Stomach smooth muscle (tissue), 2 donors: ENCODE measurements at regions not wholly inside any gene's neighbourhood (a gene's known extent, or its start where the extent isn't known, plus 50 kb on each side); places are given as distances from the start of the nearest gene placed in this dataset.

ENCODE experiments used
- H3K27ac ChIP-seq: one replicate; pipeline ENCODE4 v1.7.0; 2013; ENCODE audit warnings: mild to moderate bottlenecking, low read length, inconsistent platforms
- H3K27me3 ChIP-seq, 2 donors: one replicate each; pipeline ENCODE4 v1.7.0; 2013; ENCODE audit warnings: low read length in 2 of 2; ENCODE audit not compliant: insufficient read depth in 2 of 2, control insufficient read depth in 1 of 2
- H3K36me3 ChIP-seq, 2 donors: one replicate each; pipeline ENCODE4 v1.7.0; 2013; ENCODE audit warnings: low read length in 2 of 2; ENCODE audit not compliant: control insufficient read depth in 2 of 2, insufficient read depth in 2 of 2
- H3K4me1 ChIP-seq: one replicate; pipeline ENCODE4 v1.7.0; 2013; ENCODE audit warnings: low read length; ENCODE audit not compliant: control insufficient read depth, insufficient read depth
- H3K4me3 ChIP-seq, 2 donors: one replicate each; pipeline ENCODE4 v1.7.0; 2013; ENCODE audit warnings: low read length in 2 of 2
- H3K9ac ChIP-seq, 2 donors: one replicate each; pipeline ENCODE4 v1.7.0; 2013; ENCODE audit warnings: low read length in 2 of 2, mild to moderate bottlenecking in 1 of 2
- H3K9me3 ChIP-seq, 2 donors: one replicate each; pipeline ENCODE4 v1.7.0; 2013; ENCODE audit warnings: low read length in 2 of 2; ENCODE audit not compliant: control insufficient read depth in 2 of 2
- donor health status: healthy.
- donor health status: Pancreatic carcinoma.

GRCh38 chr11:129611661-129612446 lies 203.8 kb upstream of the TMEM45B start:
- H3K9me3 ChIP-seq: no peaks in the 10 kb centered on the region
- no peaks in the 10 kb centered on the region for H3K4me1 ChIP-seq
- no peak overlapping the region for H3K27ac ChIP-seq
- no peak overlapping the region for H3K4me3 ChIP-seq
- no peak overlapping the region for H3K9ac ChIP-seq
- H3K27me3 ChIP-seq: no peaks in the 10 kb centered on the region
- no peaks in the 10 kb centered on the region for H3K36me3 ChIP-seq

- Histone ChIP-seq H3K4me1 (no peaks in the 10 kb centered on the region), H3K27ac (no peak overlapping the region), H3K36me3 (no peaks in the 10 kb centered on the region), H3K27me3 (peaks cover 0 to 3% of the 10 kb centered on the region in 2 donors), H3K4me3 (no peak overlapping the region), H3K9me3 (no peaks in the 10 kb centered on the region), H3K9ac (no peak overlapping the region)
Measured at GRCh38 chr11:129612447-129612961, 203.1 kb upstream of the TMEM45B start.

GRCh38 chr11:129613071-129613470 lies 202.6 kb upstream of the TMEM45B start:
- H3K9ac ChIP-seq: no peak overlapping the region
- peaks cover 0 to 3% of the 10 kb centered on the region in 2 donors for H3K27me3 ChIP-seq
- no peaks in the 10 kb centered on the region for H3K9me3 ChIP-seq
- H3K4me3 ChIP-seq: no peak overlapping the region
- H3K36me3 ChIP-seq: no peaks in the 10 kb centered on the region
- H3K27ac ChIP-seq: no peak overlapping the region
- no peaks in the 10 kb centered on the region for H3K4me1 ChIP-seq

GRCh38 chr11:129614256-129614944 lies 201.2 kb upstream of the TMEM45B start:
- no peak overlapping the region for H3K27ac ChIP-seq
- H3K36me3 ChIP-seq: no peaks in the 10 kb centered on the region
- H3K27me3 ChIP-seq: peaks cover 0 to 3% of the 10 kb centered on the region in 2 donors
- no peaks in the 10 kb centered on the region for H3K9me3 ChIP-seq
- H3K9ac ChIP-seq: no peak overlapping the region
- H3K4me1 ChIP-seq: no peaks in the 10 kb centered on the region
- H3K4me3 ChIP-seq: no peak overlapping the region

GRCh38 chr11:129618046-129618569 lies 197.5 kb upstream of the TMEM45B start:
- no peak overlapping the region for H3K27ac ChIP-seq

GRCh38 chr11:129620237-129621104 lies 195.2 kb upstream of the TMEM45B start:
- Histone ChIP-seq H3K27me3 (peaks cover 0 to 3% of the 10 kb centered on the region in 2 donors), H3K4me1 (no peaks in the 10 kb centered on the region), H3K9me3 (no peaks in the 10 kb centered on the region), H3K9ac (no peak overlapping the region), H3K27ac (no peak overlapping the region), H3K36me3 (no peaks in the 10 kb centered on the region), H3K4me3 (no peak overlapping the region)

More at GRCh38 chr11:129618046-129618569, 197.5 kb upstream of the TMEM45B start:
- no peaks in the 10 kb centered on the region for H3K9me3 ChIP-seq
- no peaks in the 10 kb centered on the region for H3K36me3 ChIP-seq
- H3K4me3 ChIP-seq: no peak overlapping the region
- H3K27me3 ChIP-seq: peaks cover 0 to 3% of the 10 kb centered on the region in 2 donors
- no peaks in the 10 kb centered on the region for H3K4me1 ChIP-seq
- H3K9ac ChIP-seq: no peak overlapping the region

- H3K9ac ChIP-seq: no peak overlapping the region
- H3K9me3 ChIP-seq: no peaks in the 10 kb centered on the region
- no peaks in the 10 kb centered on the region for H3K27me3 ChIP-seq
- H3K27ac ChIP-seq: no peak overlapping the region
- no peaks in the 10 kb centered on the region for H3K36me3 ChIP-seq
- no peaks in the 10 kb centered on the region for H3K4me1 ChIP-seq
- no peak overlapping the region for H3K4me3 ChIP-seq
Measured at GRCh38 chr11:129625930-129626329, 189.7 kb upstream of the TMEM45B start.

- no peak overlapping the region for H3K27ac ChIP-seq
- no peaks in the 10 kb centered on the region for H3K9me3 ChIP-seq
- H3K4me3 ChIP-seq: no peak overlapping the region
- H3K36me3 ChIP-seq: no peaks in the 10 kb centered on the region
- H3K4me1 ChIP-seq: no peaks in the 10 kb centered on the region
- H3K9ac ChIP-seq: no peak overlapping the region
- no peaks in the 10 kb centered on the region for H3K27me3 ChIP-seq
Measured at GRCh38 chr11:129631201-129631600, 184.4 kb upstream of the TMEM45B start.

- no peaks in the 10 kb centered on the region for H3K9me3 ChIP-seq
- H3K27ac ChIP-seq: no peak overlapping the region
- no peak overlapping the region for H3K4me3 ChIP-seq
- no peaks in the 10 kb centered on the region for H3K27me3 ChIP-seq
- no peaks in the 10 kb centered on the region for H3K36me3 ChIP-seq
- no peaks in the 10 kb centered on the region for H3K4me1 ChIP-seq
- no peak overlapping the region for H3K9ac ChIP-seq
Measured at GRCh38 chr11:129636926-129637325, 178.7 kb upstream of the TMEM45B start.

- H3K9ac ChIP-seq: no peak overlapping the region
- H3K4me3 ChIP-seq: no peak overlapping the region
- H3K36me3 ChIP-seq: no peaks in the 10 kb centered on the region
- H3K27me3 ChIP-seq: no peaks in the 10 kb centered on the region
- H3K4me1 ChIP-seq: no peaks in the 10 kb centered on the region
- H3K27ac ChIP-seq: no peak overlapping the region
- H3K9me3 ChIP-seq: no peaks in the 10 kb centered on the region
Measured at GRCh38 chr11:129637473-129637872, 178.2 kb upstream of the TMEM45B start.
